Neural progenitor cell (in vitro differentiated cells): ENCODE measurements at regions not wholly inside any gene's neighbourhood (a gene's known extent, or its start where the extent isn't known, plus 50 kb on each side); places are given as distances from the start of the nearest gene placed in this dataset.

Experiments
- CTCF ChIP-seq: fragments of 200-600 bp; sonication (generic); IDR thresholded peaks from 2 replicates; pipeline ENCODE4 v1.5.1; 2017; ENCODE audit warnings: antibody characterized with exemption, mild to moderate bottlenecking
- EZH2 ChIP-seq: fragments of 200-600 bp; sonication (generic); IDR thresholded peaks from 2 replicates; pipeline ENCODE4 v1.6.1; 2017; ENCODE audit warnings: antibody characterized with exemption, mild to moderate bottlenecking, moderate library complexity

- TF ChIP-seq EZH2 (no peak), CTCF (no peak)
Observed at GRCh38 chr5:124451721-124452383, 294.6 kb downstream of the ZNF608 start.
